ENCODE measurements at regions not wholly inside any gene's neighbourhood (a gene's known extent, or its start where the extent isn't known, plus 50 kb on each side); places are given as distances from the start of the nearest gene placed in this dataset.

GRCh38 chr15:94542391-94542790 is 311.0 kb downstream of the MCTP2 start:
- TF ChIP-seq, protein P1, sequence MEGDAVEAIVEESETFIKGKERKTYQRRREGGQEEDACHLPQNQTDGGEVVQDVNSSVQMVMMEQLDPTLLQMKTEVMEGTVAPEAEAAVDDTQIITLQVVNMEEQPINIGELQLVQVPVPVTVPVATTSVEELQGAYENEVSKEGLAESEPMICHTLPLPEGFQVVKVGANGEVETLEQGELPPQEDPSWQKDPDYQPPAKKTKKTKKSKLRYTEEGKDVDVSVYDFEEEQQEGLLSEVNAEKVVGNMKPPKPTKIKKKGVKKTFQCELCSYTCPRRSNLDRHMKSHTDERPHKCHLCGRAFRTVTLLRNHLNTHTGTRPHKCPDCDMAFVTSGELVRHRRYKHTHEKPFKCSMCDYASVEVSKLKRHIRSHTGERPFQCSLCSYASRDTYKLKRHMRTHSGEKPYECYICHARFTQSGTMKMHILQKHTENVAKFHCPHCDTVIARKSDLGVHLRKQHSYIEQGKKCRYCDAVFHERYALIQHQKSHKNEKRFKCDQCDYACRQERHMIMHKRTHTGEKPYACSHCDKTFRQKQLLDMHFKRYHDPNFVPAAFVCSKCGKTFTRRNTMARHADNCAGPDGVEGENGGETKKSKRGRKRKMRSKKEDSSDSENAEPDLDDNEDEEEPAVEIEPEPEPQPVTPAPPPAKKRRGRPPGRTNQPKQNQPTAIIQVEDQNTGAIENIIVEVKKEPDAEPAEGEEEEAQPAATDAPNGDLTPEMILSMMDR (IDR thresholded peaks at IDR 0.05; ENCODE audit: control extremely low read depth in 1 of 3, insufficient read depth in 1 of 3, low read depth in 1 of 3, low read length in 3 of 3), result no peak
- no peak for TF ChIP-seq RXRA (IDR thresholded peaks at IDR 0.05; ENCODE audit: insufficient read depth, low read depth, low read length)
- TF ChIP-seq KDM1A (IDR thresholded peaks at IDR 0.05; ENCODE audit: borderline replicate concordance, low read length), result no peak

Measured in H1 (cell line).